ENCODE measurements at regions not wholly inside any gene's neighbourhood (a gene's known extent, or its start where the extent isn't known, plus 50 kb on each side); places are given as distances from the start of the nearest gene placed in this dataset.

DNA sequence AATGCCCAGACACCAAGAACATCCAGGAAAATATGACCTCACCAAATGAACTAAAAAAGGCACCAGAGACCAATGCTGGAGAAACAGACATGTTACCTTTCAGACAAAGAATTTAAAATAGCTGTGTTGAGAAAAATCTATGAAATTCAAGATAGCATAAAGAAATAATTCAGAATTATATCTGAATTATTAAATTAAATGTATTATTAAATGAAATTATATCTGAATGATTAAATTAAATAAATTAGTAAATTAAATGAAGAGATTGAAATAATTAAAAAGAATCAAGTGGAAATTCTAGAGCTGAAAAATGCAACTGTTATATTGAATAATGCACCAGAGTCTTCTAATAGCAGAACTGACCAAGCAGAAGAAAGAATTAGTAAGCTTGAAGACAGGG lies 279.2 kb upstream of the SATB1 start:
- ChIA-PET POLR2A (ENCODE audit: partially characterized antibody) (no interaction called here), CTCF (ENCODE audit: partially characterized antibody) (interaction anchor here (0.6 to 1.2 kb wide), 3 partner anchors 12 to 1291 kb away, joined by 3 read pairs; no protein-coding TSS in a partner anchor)
- no peak overlapping the region for H3K4me3 ChIP-seq (ENCODE audit: extremely low read depth in 1 of 4, insufficient read depth in 2 of 4, low read depth in 3 of 4, low read length in 4 of 4)
- H3K23ac ChIP-seq (ENCODE audit: insufficient read length), result no peak overlapping the region
- H2AFZ ChIP-seq (ENCODE audit: low read length), result no peak overlapping the region
- no peak overlapping the region for H3K27ac ChIP-seq (ENCODE audit: low read depth, low read length)
- H2AK5ac ChIP-seq (ENCODE audit: low read depth, low read length), result no peak overlapping the region
- H3K4me2 ChIP-seq (ENCODE audit: insufficient read depth in 1 of 2, low read depth in 2 of 2, low read length in 2 of 2), result no peak overlapping the region
- H2BK20ac ChIP-seq (ENCODE audit: low read length), result no peak overlapping the region
- FAIRE-seq, result no peak
- no peaks in the 10 kb centered on the region for H3K9me3 ChIP-seq (ENCODE audit: insufficient read depth in 2 of 2, low read depth in 1 of 2, low read length in 1 of 2)
- H3K18ac ChIP-seq (ENCODE audit: extremely low read depth, low read length), result no peak overlapping the region
- no peak overlapping the region for H2BK120ac ChIP-seq (replicated peaks; ENCODE audit: low read depth, low read length)
- no peak overlapping the region for H3K14ac ChIP-seq (ENCODE audit: insufficient read length)
- H2BK15ac ChIP-seq (ENCODE audit: low read length), result no peak overlapping the region
- no peaks in the 10 kb centered on the region for H4K20me1 ChIP-seq (replicated peaks in 1 of 2; ENCODE audit: control insufficient read depth in 1 of 2, insufficient read depth in 2 of 2, low read length in 2 of 2)
- no peak overlapping the region for H2BK5ac ChIP-seq (ENCODE audit: low read depth, low read length)
- no peak overlapping the region for H3K9ac ChIP-seq (replicated peaks in 1 of 4; ENCODE audit: extremely low read depth in 1 of 4, low read depth in 3 of 4, low read length in 3 of 4)
- no peaks in the 10 kb centered on the region for H3K4me1 ChIP-seq (replicated peaks in 1 of 4; ENCODE audit: control insufficient read depth in 3 of 4, insufficient read depth in 4 of 4, low read length in 3 of 4)
- H2BK12ac ChIP-seq (ENCODE audit: low read depth, low read length), result no peak overlapping the region
- H3K27me3 ChIP-seq (replicated peaks in 1 of 4; ENCODE audit: control insufficient read depth in 3 of 4, extremely low read depth in 1 of 4, insufficient read depth in 3 of 4, low read length in 3 of 4), result no peaks in the 10 kb centered on the region
- TF ChIP-seq RXRA (IDR thresholded peaks at IDR 0.05; ENCODE audit: insufficient read depth, low read depth, low read length), result no peak
- TF ChIP-seq RBBP5 (IDR thresholded peaks at IDR 0.05; ENCODE audit: borderline replicate concordance, low read depth, low read length), result no peak
- no peak for TF ChIP-seq KDM1A (IDR thresholded peaks at IDR 0.05; ENCODE audit: borderline replicate concordance, low read length)
- TF ChIP-seq SIRT6 (IDR thresholded peaks at IDR 0.05; ENCODE audit: low read length), result no peak
- TF ChIP-seq SRF (IDR thresholded peaks at IDR 0.05; ENCODE audit: low read depth, low read length), result no peak
- no peak for TF ChIP-seq CREB1 (IDR thresholded peaks at IDR 0.05)
- TF ChIP-seq FOSL1 (IDR thresholded peaks at IDR 0.05; ENCODE audit: insufficient read depth, low read depth, low read length), result no peak
- TF ChIP-seq POU5F1 (IDR thresholded peaks at IDR 0.05; ENCODE audit: low read depth, low read length), result no peak
- no peak for TF ChIP-seq ZNF274 (IDR thresholded peaks at IDR 0.05; ENCODE audit: borderline replicate concordance, extremely low read depth, low read length)
- TF ChIP-seq YY1 (IDR thresholded peaks at IDR 0.05; ENCODE audit: low read depth, low read length), result no peak
- no peak for TF ChIP-seq KDM5A (IDR thresholded peaks at IDR 0.05; ENCODE audit: low read length)
- H3K79me1 ChIP-seq (ENCODE audit: low read depth, low read length), result no peaks in the 10 kb centered on the region
- no peak overlapping the region for H4K8ac ChIP-seq (ENCODE audit: extremely low read depth, insufficient read depth, low read length)
- no peaks in the 10 kb centered on the region for H3K23me2 ChIP-seq (ENCODE audit: low read depth, low read length)
- no peak for DNase-seq (ENCODE audit: low read depth in 1 of 2, low spot score in 2 of 2)
- no peak overlapping the region for H3K4ac ChIP-seq (replicated peaks; ENCODE audit: insufficient read length, low read depth, low read length)
- no peak overlapping the region for H4K5ac ChIP-seq (ENCODE audit: insufficient read length, low read depth, low read length)
- H3K56ac ChIP-seq (replicated peaks; ENCODE audit: insufficient read length, low read depth, low read length), result no peak overlapping the region
- H3K79me2 ChIP-seq (ENCODE audit: control insufficient read depth in 1 of 2, insufficient read depth in 2 of 2, low read length in 2 of 2), result no peaks in the 10 kb centered on the region
- H3K36me3 ChIP-seq (ENCODE audit: control insufficient read depth in 2 of 4, insufficient read depth in 4 of 4, low read length in 3 of 4), result no peaks in the 10 kb centered on the region
- no peak overlapping the region for H4K91ac ChIP-seq (replicated peaks; ENCODE audit: insufficient read length, low read length)

All from H1 (cell line).